HepG2 (cell line): ENCODE measurements at regions not wholly inside any gene's neighbourhood (a gene's known extent, or its start where the extent isn't known, plus 50 kb on each side); places are given as distances from the start of the nearest gene placed in this dataset.

Experiments
- ATF5 ChIP-seq: sonication (generic); formaldehyde crosslinking; IDR thresholded peaks from 2 replicates; pipeline ENCODE4 v1.4.0; 2020; ENCODE audit warnings: mild to moderate bottlenecking, low read depth, missing genetic modification reagents
- CEBPG ChIP-seq: IDR thresholded peaks from 2 replicates; pipeline ENCODE4 v1.6.1; 2016
- GTF3A ChIP-seq: sonication (generic); formaldehyde crosslinking; conservative IDR thresholded peaks from 2 replicates; pipeline ENCODE4 v1.4.0; 2020; ENCODE audit warnings: mild to moderate bottlenecking, missing genetic modification reagents
- HNF4G ChIP-seq, 2 experiments: sonication (generic) in 1 of 2; formaldehyde crosslinking in 1 of 2; IDR thresholded peaks; 2 replicates each; pipeline versions ENCODE4 v1.4.0 to v1.6.1; 2011 to 2020; ENCODE audit warnings: borderline replicate concordance in 2 of 2, low read depth in 2 of 2, mild to moderate bottlenecking in 2 of 2, low read length in 1 of 2, missing genetic modification reagents in 1 of 2, moderate library complexity in 1 of 2
- MED1 ChIP-seq: sonication (generic); formaldehyde crosslinking; IDR thresholded peaks from 2 replicates; pipeline ENCODE4 v1.4.0; 2020; ENCODE audit warnings: missing genetic modification reagents
- MLLT10 ChIP-seq: sonication (generic); formaldehyde crosslinking; IDR thresholded peaks from 2 replicates; pipeline ENCODE4 v1.4.0; 2020; ENCODE audit warnings: missing genetic modification reagents
- PAF1 ChIP-seq: IDR thresholded peaks from 2 replicates; pipeline ENCODE4 v1.6.1; 2016; ENCODE audit warnings: missing genetic modification reagents, missing compliant biosample characterization
- POLR2AphosphoS2 ChIP-seq: IDR thresholded peaks from 2 replicates; pipeline ENCODE4 v1.6.1; 2011; ENCODE audit warnings: low read depth, low read length, improper control_type of control experiment
- REL ChIP-seq: sonication (generic); formaldehyde crosslinking; conservative IDR thresholded peaks from 2 replicates; pipeline ENCODE4 v1.8.0; 2022; ENCODE audit warnings: mild to moderate bottlenecking, missing genetic modification reagents, moderate library complexity
- RORA ChIP-seq: sonication (generic); formaldehyde crosslinking; IDR thresholded peaks from 2 replicates; pipeline ENCODE4 v1.5.0; 2020; ENCODE audit warnings: mild to moderate bottlenecking, missing genetic modification reagents, moderate library complexity
- SALL1 ChIP-seq: sonication (generic); formaldehyde crosslinking; IDR thresholded peaks from 2 replicates; pipeline ENCODE4 v1.8.0; 2022; ENCODE audit warnings: mild to moderate bottlenecking, missing genetic modification reagents
- TARDBP ChIP-seq: sonication (generic); formaldehyde crosslinking; IDR thresholded peaks from 2 replicates; pipeline ENCODE4 v1.8.0; 2022; ENCODE audit warnings: mild to moderate bottlenecking, missing genetic modification reagents
- TBX2 ChIP-seq: sonication (generic); formaldehyde crosslinking; IDR thresholded peaks from 2 replicates; pipeline ENCODE4 v1.5.0; 2020; ENCODE audit warnings: missing genetic modification reagents, mild to moderate bottlenecking, borderline replicate concordance
- U2AF1 ChIP-seq: fragments of 200-400 bp; formaldehyde crosslinking; optimal IDR thresholded peaks from 2 replicates; pipeline ENCODE3; 2017; ENCODE audit warnings: mild to moderate bottlenecking, low read depth, low read length
- XRCC5 ChIP-seq: fragments of 200-400 bp; formaldehyde crosslinking; optimal IDR thresholded peaks from 2 replicates; pipeline ENCODE3; 2017; ENCODE audit warnings: mild to moderate bottlenecking, low read length
- ZFP36 ChIP-seq: fragments of 150-350 bp; IDR thresholded peaks from 2 replicates; pipeline ENCODE4 v1.6.1; 2018; ENCODE audit warnings: borderline replicate concordance, low read length, low read depth; ENCODE audit not compliant: partially characterized antibody
- ZNF10 ChIP-seq: sonication (generic); formaldehyde crosslinking; IDR thresholded peaks from 2 replicates; pipeline ENCODE4 v1.4.0; 2020; ENCODE audit warnings: mild to moderate bottlenecking, low read depth, missing genetic modification reagents, borderline replicate concordance
- ZNF160 ChIP-seq: sonication (generic); formaldehyde crosslinking; IDR thresholded peaks from 2 replicates; pipeline ENCODE4 v1.8.0; 2022; ENCODE audit warnings: mild to moderate bottlenecking, inconsistent platforms, missing genetic modification reagents
- ZNF292 ChIP-seq: sonication (generic); formaldehyde crosslinking; IDR thresholded peaks from 2 replicates; pipeline ENCODE4 v1.8.1; 2022; ENCODE audit warnings: mild to moderate bottlenecking, low read depth, missing genetic modification reagents, borderline replicate concordance
- ZNF329 ChIP-seq: sonication (generic); formaldehyde crosslinking; IDR thresholded peaks from 2 replicates; pipeline ENCODE4 v1.9.0; 2021; ENCODE audit warnings: low read depth, mild to moderate bottlenecking, missing genetic modification reagents
- ZNF343 ChIP-seq: sonication (generic); formaldehyde crosslinking; IDR thresholded peaks from 2 replicates; pipeline ENCODE4 v1.4.0; 2020; ENCODE audit warnings: mild to moderate bottlenecking, missing genetic modification reagents
- ZNF513 ChIP-seq: sonication (generic); formaldehyde crosslinking; conservative IDR thresholded peaks from 2 replicates; pipeline ENCODE4 v1.5.0; 2020; ENCODE audit warnings: missing genetic modification reagents
- ZNF740 ChIP-seq: sonication (generic); formaldehyde crosslinking; IDR thresholded peaks from 2 replicates; pipeline ENCODE4 v1.4.0; 2020; ENCODE audit warnings: missing genetic modification reagents
- TF ChIP-seq, protein P1 (sequence below): sonication (generic); formaldehyde crosslinking; IDR thresholded peaks from 2 replicates; pipeline ENCODE4 v1.4.0; 2020; ENCODE audit warnings: missing genetic modification reagents

GRCh38 chr2:8090748-8091700, 590.8 kb upstream of the ID2 start (continued):
- TF ChIP-seq RORA (CRISPR knock-in tag) = no peak
- no peak for TF ChIP-seq MLLT10
- TF ChIP-seq PAF1 = no peak
- TF ChIP-seq POLR2AphosphoS2 = no peak
- no peak for TF ChIP-seq ZNF160 (CRISPR knock-in tag)
- no peak for TF ChIP-seq U2AF1
- TF ChIP-seq CEBPG (CRISPR knock-in tag) = peak; percentile 90
- no peak for TF ChIP-seq GTF3A (CRISPR knock-in tag)
- TF ChIP-seq HNF4G (IDR thresholded peaks at IDR 0.05; ENCODE audit: borderline replicate concordance, low read depth, low read length) = peak; percentile 49
- TF ChIP-seq HNF4G (CRISPR knock-in tag; IDR thresholded peaks at IDR 0.05; ENCODE audit: borderline replicate concordance, low read depth) = no peak; the same call in 1 of the 2 replicates
- no peak for TF ChIP-seq ZNF740 (CRISPR knock-in tag)
- TF ChIP-seq SALL1 (CRISPR knock-in tag) = peak; percentile 99
- TF ChIP-seq ZNF343 (CRISPR knock-in tag) = peak; percentile 84; the same call in 1 of the 2 replicates
- no peak for TF ChIP-seq ZFP36
- no peak for TF ChIP-seq ZNF329
- peak; percentile 94 for TF ChIP-seq XRCC5
- 0 out of 2 replicates have a peak, but pooled peaks have one; percentile 22 for TF ChIP-seq ATF5 (CRISPR knock-in tag)
- no peak for TF ChIP-seq REL (CRISPR knock-in tag)
- TF ChIP-seq ZNF292 (CRISPR knock-in tag) = peak; percentile 93; the same call in 1 of the 2 replicates
- peak; percentile 82 for TF ChIP-seq TARDBP
- no peak for TF ChIP-seq ZNF10
- TF ChIP-seq, protein P1, sequence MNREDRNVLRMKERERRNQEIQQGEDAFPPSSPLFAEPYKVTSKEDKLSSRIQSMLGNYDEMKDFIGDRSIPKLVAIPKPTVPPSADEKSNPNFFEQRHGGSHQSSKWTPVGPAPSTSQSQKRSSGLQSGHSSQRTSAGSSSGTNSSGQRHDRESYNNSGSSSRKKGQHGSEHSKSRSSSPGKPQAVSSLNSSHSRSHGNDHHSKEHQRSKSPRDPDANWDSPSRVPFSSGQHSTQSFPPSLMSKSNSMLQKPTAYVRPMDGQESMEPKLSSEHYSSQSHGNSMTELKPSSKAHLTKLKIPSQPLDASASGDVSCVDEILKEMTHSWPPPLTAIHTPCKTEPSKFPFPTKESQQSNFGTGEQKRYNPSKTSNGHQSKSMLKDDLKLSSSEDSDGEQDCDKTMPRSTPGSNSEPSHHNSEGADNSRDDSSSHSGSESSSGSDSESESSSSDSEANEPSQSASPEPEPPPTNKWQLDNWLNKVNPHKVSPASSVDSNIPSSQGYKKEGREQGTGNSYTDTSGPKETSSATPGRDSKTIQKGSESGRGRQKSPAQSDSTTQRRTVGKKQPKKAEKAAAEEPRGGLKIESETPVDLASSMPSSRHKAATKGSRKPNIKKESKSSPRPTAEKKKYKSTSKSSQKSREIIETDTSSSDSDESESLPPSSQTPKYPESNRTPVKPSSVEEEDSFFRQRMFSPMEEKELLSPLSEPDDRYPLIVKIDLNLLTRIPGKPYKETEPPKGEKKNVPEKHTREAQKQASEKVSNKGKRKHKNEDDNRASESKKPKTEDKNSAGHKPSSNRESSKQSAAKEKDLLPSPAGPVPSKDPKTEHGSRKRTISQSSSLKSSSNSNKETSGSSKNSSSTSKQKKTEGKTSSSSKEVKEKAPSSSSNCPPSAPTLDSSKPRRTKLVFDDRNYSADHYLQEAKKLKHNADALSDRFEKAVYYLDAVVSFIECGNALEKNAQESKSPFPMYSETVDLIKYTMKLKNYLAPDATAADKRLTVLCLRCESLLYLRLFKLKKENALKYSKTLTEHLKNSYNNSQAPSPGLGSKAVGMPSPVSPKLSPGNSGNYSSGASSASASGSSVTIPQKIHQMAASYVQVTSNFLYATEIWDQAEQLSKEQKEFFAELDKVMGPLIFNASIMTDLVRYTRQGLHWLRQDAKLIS = no peak
- peak; percentile 99 for TF ChIP-seq MED1 (CRISPR knock-in tag)
- peak; percentile 96 for TF ChIP-seq TBX2
- TF ChIP-seq ZNF513 (CRISPR knock-in tag) = no peak
